ENCODE measurements at regions not wholly inside any gene's neighbourhood (a gene's known extent, or its start where the extent isn't known, plus 50 kb on each side); places are given as distances from the start of the nearest gene placed in this dataset.

GRCh38 chrX:20664774-20665173 lies 398.1 kb upstream of the RPS6KA3 start:
- TF ChIP-seq CTCF (conservative IDR thresholded peaks at IDR 0.05; ENCODE audit: low read length) (no peak), EZH2phosphoT487 (IDR thresholded peaks at IDR 0.05; ENCODE audit: borderline replicate concordance) (no peak)
